ENCODE measurements at regions not wholly inside any gene's neighbourhood (a gene's known extent, or its start where the extent isn't known, plus 50 kb on each side); places are given as distances from the start of the nearest gene placed in this dataset.
A peak's percentile ranks its signal among the peaks of the same experiment; 100 is the strongest.

DNA sequence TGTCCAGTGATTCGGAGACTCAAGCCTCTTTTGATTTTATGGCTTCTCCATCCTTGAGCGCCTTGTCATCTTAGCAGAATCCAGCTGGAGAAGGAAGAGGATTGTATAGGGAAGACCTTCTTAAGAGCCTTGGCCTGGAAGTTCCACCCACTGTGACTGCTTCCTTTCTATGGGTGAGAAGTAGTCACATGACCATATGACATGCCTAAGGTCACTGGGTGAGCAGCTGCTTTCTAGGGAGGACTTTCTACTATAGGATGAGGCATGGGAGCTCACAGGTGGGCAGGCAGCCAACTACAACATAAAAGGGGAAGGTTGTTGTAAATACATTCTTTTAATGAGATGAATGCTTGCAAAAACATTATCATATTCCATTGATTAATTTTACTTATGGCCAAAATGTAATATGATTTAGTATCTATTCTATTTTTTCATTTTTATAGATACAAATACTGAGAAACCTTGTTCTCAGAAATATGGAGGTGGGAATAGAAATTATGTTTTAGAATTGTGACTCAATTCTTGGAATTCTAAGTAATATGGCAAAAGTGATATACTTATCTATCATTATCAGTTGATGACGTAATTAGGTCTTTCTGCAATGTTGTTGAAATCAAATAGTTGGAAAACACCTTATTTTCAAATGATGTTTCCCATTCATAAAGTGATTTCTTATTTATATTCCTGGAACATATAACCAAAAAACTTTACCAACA, 53.6 kb upstream of the MINAR1 start:
- H2AFZ ChIP-seq (ENCODE audit: low read depth, low read length, severe bottlenecking): no peak overlapping the region
- no peak overlapping the region for H3K9ac ChIP-seq (ENCODE audit: low read length)

DNA sequence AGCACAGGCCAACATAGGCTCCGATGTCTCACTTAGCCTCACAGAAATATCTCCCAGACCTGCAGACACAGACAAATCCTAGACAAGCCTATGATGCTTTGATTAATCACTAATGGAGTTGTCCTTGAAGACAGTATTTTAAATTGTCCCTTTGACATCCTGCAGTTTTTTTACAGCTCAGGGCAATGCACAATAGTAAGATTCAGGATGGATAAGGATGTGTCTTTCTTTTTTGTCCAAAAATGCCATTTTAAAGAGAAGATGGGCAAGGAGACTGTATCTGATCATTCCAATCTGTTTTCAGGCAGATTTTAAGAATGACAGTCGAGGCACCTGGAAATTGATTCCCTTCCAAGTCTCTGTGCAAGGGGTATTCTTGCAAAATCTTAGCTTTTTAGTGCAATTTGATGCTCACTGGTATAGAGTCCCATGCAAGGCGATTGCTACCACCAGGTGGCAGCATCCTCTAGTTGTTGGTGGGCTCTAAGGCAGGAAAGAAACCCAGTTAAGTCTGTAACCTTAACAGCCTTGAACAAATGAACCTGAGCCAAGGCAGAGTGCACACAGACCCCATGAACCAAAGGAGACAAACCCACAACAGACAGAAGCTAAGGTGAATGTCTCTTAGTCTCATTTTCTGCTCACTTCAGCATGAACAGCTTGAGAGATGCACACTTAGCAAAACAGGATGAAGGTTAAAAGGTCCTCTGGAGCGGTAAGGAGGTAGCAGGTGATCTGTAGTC, 51.2 kb upstream of the MINAR1 start:
- no peaks in the 10 kb centered on the region for H3F3A ChIP-seq (ENCODE audit: insufficient read depth)
- H3K9me2 ChIP-seq (replicated peaks; ENCODE audit: insufficient read depth, low read length): no peaks in the 10 kb centered on the region
- no peak overlapping the region for H3K9ac ChIP-seq (ENCODE audit: low read length)
- H3K9me3 ChIP-seq (ENCODE audit: insufficient read depth, low read length): no peaks in the 10 kb centered on the region
- H3K79me2 ChIP-seq (ENCODE audit: insufficient read depth, low read length): no peaks in the 10 kb centered on the region
- no peak overlapping the region for H2AFZ ChIP-seq (ENCODE audit: low read depth, low read length, severe bottlenecking)
- TF ChIP-seq, protein P1, sequence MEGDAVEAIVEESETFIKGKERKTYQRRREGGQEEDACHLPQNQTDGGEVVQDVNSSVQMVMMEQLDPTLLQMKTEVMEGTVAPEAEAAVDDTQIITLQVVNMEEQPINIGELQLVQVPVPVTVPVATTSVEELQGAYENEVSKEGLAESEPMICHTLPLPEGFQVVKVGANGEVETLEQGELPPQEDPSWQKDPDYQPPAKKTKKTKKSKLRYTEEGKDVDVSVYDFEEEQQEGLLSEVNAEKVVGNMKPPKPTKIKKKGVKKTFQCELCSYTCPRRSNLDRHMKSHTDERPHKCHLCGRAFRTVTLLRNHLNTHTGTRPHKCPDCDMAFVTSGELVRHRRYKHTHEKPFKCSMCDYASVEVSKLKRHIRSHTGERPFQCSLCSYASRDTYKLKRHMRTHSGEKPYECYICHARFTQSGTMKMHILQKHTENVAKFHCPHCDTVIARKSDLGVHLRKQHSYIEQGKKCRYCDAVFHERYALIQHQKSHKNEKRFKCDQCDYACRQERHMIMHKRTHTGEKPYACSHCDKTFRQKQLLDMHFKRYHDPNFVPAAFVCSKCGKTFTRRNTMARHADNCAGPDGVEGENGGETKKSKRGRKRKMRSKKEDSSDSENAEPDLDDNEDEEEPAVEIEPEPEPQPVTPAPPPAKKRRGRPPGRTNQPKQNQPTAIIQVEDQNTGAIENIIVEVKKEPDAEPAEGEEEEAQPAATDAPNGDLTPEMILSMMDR (IDR thresholded peaks at IDR 0.05; ENCODE audit: insufficient read depth, low read length, poor library complexity, severe bottlenecking): peak; percentile 73
- no peak for TF ChIP-seq EZH2phosphoT487 (conservative IDR thresholded peaks at IDR 0.05; ENCODE audit: low read length)
- no peaks in the 10 kb centered on the region for H3K27me3 ChIP-seq (ENCODE audit: low read length)
- H3K4me2 ChIP-seq (ENCODE audit: low read depth, low read length, poor library complexity, severe bottlenecking): no peak overlapping the region
- no peaks in the 10 kb centered on the region for H3K36me3 ChIP-seq (ENCODE audit: low read length)
- H4K20me1 ChIP-seq (ENCODE audit: low read depth, low read length): no peaks in the 10 kb centered on the region
- H3K27ac ChIP-seq (ENCODE audit: low read depth, low read length): no peak overlapping the region
- no peak overlapping the region for H3K4me3 ChIP-seq (ENCODE audit: insufficient read depth, low read length, poor library complexity, severe bottlenecking)

More for the DNA sequence above, 53.6 kb upstream of the MINAR1 start:
- Histone ChIP-seq H3K9me3 (ENCODE audit: insufficient read depth, low read length) (no peaks in the 10 kb centered on the region), H3K27me3 (ENCODE audit: low read length) (no peaks in the 10 kb centered on the region), H4K20me1 (ENCODE audit: low read depth, low read length) (no peaks in the 10 kb centered on the region), H3K4me2 (ENCODE audit: low read depth, low read length, poor library complexity, severe bottlenecking) (no peak overlapping the region), H3F3A (ENCODE audit: insufficient read depth) (no peaks in the 10 kb centered on the region), H3K9me2 (replicated peaks; ENCODE audit: insufficient read depth, low read length) (no peaks in the 10 kb centered on the region), H3K27ac (ENCODE audit: low read depth, low read length) (no peak overlapping the region), H3K36me3 (ENCODE audit: low read length) (no peaks in the 10 kb centered on the region), H3K79me2 (ENCODE audit: insufficient read depth, low read length) (no peaks in the 10 kb centered on the region), H3K4me3 (ENCODE audit: insufficient read depth, low read length, poor library complexity, severe bottlenecking) (no peak overlapping the region)
- no peak for TF ChIP-seq EZH2phosphoT487 (conservative IDR thresholded peaks at IDR 0.05; ENCODE audit: low read length)
- TF ChIP-seq, protein P1 (IDR thresholded peaks at IDR 0.05; ENCODE audit: insufficient read depth, low read length, poor library complexity, severe bottlenecking): no peak

DNA sequence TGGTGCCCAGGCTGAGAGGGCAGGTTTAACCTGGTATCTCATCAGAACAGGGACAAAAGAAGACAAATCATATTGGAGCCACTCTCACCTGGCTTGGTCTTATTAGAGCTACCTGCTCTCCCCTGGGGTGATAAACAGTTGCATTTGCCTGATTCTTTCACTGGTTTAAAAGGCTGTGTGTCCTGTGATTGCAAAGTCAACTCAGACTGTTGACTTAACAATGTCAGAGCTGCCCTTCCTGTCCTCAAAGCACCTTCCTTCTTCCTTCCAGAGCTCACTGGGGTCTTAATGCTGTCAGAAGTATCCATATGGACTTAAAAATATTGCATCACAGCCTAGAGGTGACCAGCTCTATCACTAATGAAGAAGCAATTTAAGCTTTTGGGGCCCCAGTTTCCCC, 50.5 kb upstream of the MINAR1 start:
- Histone ChIP-seq H2AFZ (ENCODE audit: low read depth, low read length, severe bottlenecking) (no peak overlapping the region), H3K9ac (ENCODE audit: low read length) (no peak overlapping the region), H3K27ac (ENCODE audit: low read depth, low read length) (no peak overlapping the region), H3K4me2 (ENCODE audit: low read depth, low read length, poor library complexity, severe bottlenecking) (no peak overlapping the region), H4K20me1 (ENCODE audit: low read depth, low read length) (no peaks in the 10 kb centered on the region), H3K79me2 (ENCODE audit: insufficient read depth, low read length) (no peaks in the 10 kb centered on the region), H3K4me3 (ENCODE audit: insufficient read depth, low read length, poor library complexity, severe bottlenecking) (no peak overlapping the region), H3F3A (ENCODE audit: insufficient read depth) (no peaks in the 10 kb centered on the region), H3K27me3 (ENCODE audit: low read length) (no peaks in the 10 kb centered on the region), H3K36me3 (ENCODE audit: low read length) (no peaks in the 10 kb centered on the region), H3K9me3 (ENCODE audit: insufficient read depth, low read length) (no peaks in the 10 kb centered on the region), H3K9me2 (replicated peaks; ENCODE audit: insufficient read depth, low read length) (no peaks in the 10 kb centered on the region)
- TF ChIP-seq, protein P1 (IDR thresholded peaks at IDR 0.05; ENCODE audit: insufficient read depth, low read length, poor library complexity, severe bottlenecking): no peak
- no peak for TF ChIP-seq EZH2phosphoT487 (conservative IDR thresholded peaks at IDR 0.05; ENCODE audit: low read length)

Data from SU-DHL-6 (cell line).